Endometrial microvascular endothelial cells (primary cell): ENCODE measurements at regions not wholly inside any gene's neighbourhood (a gene's known extent, or its start where the extent isn't known, plus 50 kb on each side); places are given as distances from the start of the nearest gene placed in this dataset.

Experiments
- in situ Hi-C: cut with HindIII; loops from 2 replicates; pipeline ENCODE4 v1.10.0; 2017; ENCODE audit warnings: low sequenced_read_pairs, low pct_unique_long_range_greater_than_20kb; ENCODE audit errors: inconsistent ontology term

DNA sequence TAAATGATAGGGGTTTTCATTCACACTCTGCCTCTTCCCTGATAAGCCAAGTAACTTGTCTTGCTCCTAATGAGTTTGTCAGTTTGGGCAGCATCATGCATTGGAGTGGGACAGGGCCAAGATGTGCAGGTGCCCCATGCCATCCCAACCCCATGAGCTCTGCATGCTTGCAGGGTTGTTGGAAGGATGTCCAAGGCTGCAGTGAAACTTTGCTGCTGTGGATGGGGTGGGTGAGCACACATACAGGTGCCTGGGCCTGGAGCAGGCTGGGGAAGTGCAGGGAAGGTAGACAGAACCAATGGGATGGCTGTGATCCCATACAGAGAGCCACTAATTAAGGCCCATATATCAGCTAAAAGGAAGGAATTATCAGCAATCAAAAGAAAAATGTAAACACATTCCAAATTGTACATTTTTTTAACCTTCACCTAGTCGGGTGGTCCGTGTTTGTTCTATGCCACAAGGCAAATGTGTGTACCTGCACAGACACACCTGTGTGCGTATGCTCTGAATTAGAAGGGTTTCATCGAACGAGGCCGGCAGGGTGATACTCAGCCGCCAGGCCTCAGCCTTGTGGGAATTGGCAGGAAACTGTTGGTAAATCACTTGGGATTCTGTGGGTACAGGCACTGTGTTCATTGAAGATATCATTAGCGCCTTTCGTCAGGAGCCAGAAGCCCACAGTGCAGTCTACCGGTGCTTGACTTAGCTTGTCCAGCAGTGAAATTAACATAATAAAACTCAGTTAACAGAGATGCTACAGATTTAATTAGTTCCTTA, 342.9 kb downstream of the MYCN start:
- in situ Hi-C loops: no loop called here

DNA sequence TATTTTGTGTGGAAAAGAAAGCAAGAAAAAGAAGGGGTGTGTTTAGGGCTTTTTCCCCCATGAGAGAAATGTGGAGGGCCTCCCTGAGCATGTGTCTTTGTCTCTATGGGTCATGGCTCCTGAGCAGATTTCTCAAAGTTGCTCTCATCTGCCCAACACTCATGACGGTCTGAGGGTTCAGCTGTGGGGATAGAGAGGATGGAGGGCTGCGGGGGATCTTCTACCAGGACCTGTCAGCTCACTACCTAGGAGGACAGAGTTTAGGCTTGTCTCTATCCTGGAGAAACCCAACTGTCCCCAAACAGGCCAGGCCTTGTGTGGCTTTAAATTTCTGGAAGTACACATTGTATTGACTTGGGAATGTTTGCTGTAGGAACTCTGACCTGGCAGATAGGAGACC, 342.2 kb downstream of the MYCN start:
- in situ Hi-C loops: no loop called here

DNA sequence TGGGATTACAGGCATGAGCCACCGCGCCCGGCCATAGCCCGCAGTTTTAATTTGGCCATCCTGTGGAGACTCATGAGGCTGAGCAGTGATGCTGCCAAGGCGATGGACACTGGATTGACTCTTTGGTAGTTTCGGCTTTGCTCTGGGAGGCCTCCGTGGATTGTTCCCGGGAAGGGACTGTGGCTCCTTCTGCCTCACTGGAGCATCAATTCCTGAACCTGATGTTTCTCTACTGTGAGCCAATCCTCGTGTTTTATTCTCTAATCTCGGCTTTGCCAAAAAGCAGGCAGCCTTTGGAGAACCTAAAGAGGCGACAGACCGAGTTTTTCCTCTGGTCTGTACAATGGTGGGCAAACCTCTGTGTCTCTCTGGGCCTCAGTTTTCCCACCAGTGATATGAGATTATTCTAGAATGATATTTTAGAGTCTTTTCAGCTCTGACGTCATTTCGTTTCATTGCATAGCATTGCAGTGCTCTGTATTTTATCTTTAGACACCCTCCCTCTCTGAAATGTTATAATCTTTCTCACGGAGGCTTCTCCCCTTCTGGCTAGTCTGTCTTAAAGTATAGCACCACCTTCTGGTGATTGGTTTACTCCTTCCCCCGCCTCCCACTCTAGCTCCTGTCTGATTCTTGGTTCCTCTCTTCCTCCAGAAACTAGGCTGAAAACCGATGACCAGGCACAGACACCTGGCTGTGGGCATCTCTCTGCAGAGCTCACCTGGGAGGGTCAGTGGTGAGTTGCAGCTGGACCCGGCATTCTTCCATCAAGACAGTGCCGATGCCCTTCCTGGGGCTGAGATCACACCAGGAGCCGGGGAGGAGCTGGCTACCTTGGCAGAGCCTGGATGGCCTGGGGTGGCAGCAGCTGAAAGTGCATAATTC, 341.3 kb downstream of the MYCN start:
- in situ Hi-C loops: no loop called here

DNA sequence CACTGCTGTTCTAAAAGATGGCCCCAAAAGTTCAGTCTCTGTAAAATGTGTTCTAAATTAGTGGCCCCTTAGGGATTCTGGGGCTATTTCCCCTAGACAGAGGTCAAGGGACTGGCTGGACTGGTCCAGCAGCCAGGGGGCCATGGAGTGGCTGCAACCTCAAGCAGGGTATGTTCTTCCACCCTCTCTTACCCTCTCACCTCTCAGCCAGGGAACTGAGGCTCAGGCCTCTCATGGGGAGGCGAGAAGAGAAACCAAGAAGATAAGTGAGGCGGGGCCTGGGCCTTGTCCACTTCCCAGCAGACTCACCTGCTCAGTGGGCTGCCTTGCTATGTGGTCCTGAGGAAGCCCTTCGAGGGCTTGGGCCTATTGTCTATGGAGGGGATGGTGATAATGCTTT, 339.7 kb downstream of the MYCN start:
- in situ Hi-C loops: no loop called here

DNA sequence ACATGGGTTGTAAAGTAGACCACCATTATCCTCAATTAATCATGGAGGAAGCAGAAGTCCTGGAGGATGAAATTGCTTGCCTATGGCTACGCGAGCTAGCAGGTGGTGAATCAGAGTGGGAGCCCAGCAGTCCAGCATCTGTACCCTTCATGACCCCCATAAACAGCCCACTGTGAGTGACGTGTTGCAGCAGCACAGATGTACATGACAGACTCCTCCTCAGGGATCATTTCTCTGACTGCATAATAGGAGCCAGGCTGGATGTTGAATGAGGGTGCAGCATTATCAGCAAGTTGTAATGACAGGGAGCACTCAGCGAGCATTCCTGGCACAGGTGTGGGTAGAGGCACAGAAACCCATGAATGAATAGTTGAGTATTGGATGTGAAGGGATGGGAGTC, 339.3 kb downstream of the MYCN start:
- in situ Hi-C loops: no loop called here

DNA sequence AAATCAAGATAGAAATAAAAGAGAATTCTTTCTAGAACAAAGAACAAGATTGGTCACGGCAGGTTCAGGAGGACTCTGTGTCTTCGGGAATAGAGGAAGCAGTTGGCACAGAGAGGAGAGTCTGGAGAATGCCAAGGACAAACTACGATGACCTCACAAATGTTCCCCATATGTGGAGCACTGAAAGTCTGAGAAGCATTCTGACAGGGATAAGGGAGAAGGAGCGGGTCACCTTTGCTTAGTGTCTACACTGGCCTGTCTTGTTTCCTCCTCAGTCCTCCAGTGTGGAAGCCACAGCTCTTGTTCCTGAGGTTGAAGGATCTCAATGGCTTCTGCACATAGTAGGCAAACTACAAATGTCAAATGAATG, 338.8 kb downstream of the MYCN start:
- in situ Hi-C loops: no loop called here

DNA sequence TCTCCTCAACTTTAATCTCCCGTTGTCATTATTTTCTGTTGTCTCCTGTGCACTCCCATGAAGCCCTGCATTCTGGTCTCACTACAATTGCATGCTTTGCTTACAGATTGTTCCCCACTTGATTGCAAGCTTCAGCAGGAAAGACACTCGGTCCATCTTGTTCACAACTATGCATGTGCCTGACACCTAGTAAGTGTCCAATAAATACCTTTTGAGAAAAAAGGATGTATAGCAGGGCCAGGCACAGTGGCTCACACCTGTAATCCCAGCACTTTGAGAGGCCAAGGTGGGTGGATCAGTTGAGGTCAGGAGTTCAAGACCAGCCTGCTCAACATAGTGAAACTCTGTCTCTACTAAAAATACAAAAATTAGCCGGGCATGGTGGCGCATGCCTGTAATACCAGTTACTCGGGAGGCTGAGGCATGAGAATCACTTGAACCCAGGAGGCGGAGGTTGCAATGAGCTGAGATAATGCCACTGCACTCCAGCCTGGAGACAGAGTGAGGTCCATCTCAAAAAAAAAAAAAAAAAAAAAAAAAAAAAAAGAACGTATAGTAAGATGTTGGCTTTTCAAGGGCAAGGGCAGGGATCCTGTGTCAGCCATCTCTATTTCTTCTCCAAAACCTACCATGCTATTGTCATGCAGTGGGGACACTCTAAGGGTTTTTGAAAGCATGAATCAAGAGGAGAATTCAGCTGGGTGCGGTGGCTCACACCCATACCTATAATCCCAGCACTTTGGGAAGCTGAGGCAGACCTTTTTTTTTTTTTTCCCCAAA, 338.3 kb downstream of the MYCN start:
- in situ Hi-C loops: no loop called here

DNA sequence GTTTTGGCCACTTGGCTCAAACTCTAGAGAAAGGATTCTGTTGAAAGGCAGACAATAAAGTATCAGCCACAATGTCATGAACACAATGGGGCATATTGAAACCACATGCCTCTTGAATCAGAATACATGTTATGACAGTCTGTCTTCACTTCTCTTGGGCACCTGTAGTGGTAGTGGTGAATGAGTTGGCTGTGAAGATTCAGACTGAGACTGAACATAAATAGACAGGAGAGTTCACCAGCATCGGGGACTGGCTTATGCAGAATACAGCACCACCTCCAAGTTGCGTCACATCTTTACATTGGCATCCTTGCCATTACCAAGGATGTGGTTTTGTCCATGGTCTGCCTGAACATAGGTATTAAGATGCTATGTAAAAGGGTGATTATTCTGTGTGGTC, 336.8 kb downstream of the MYCN start:
- in situ Hi-C loops: no loop called here

DNA sequence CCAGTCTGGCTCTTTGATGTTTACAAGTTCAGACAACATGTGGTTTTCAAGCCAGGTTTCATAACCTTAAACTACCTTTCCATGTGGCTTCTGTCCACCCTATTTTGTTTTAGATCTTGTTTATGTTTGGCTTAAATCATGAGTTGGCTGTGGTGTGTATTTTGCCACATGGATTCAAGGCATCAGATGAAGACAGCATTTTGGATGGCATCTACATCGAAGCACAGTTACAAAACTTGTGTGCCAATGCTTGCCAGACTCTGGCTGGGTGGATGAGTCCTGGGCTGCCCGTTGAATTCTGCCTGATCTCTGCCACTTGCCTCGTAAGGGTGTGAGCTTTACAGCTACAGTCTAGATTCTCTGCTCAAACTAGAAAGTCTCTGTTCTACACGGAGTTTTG, 335.3 kb downstream of the MYCN start:
- in situ Hi-C loops: no loop called here

DNA sequence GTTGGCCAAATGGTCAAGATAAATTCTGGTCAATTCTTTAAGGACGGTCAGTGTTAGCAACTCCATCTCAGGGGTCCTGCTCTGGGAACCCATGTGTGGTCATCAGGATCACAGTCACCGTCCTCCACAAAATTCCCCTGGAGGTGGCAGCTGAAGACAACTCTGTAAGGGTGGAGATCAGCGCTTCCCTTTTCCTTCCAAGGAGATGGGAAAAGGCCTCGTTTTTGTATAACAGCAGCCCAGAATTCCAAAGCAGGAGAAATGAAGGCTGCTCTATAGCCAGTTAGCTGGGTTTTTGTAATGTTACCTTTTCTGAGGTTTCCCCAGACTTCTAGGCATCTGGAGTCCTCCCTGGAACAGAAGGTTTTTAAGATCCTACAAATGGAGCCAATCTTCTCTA, 334.8 kb downstream of the MYCN start:
- in situ Hi-C loops: no loop called here

DNA sequence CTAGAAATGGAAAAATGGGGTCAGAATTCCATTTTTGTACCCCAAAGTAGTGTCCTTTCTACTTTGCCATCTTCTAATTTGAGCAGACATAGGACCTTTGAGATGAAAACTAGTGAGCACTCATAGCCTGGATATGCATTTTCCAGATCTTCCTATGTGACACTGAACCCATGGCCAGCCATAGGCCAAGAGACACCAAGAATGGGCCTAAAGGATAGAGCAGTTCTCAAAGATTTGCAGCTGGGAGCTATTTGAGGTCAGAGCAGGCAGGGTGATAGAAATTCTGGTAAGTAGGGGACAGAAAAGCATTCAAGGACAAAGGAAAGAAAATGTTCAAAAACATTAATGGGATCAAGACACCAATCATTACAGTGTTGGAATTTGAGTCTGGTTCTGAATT, 332.8 kb downstream of the MYCN start:
- in situ Hi-C loops: no loop called here

DNA sequence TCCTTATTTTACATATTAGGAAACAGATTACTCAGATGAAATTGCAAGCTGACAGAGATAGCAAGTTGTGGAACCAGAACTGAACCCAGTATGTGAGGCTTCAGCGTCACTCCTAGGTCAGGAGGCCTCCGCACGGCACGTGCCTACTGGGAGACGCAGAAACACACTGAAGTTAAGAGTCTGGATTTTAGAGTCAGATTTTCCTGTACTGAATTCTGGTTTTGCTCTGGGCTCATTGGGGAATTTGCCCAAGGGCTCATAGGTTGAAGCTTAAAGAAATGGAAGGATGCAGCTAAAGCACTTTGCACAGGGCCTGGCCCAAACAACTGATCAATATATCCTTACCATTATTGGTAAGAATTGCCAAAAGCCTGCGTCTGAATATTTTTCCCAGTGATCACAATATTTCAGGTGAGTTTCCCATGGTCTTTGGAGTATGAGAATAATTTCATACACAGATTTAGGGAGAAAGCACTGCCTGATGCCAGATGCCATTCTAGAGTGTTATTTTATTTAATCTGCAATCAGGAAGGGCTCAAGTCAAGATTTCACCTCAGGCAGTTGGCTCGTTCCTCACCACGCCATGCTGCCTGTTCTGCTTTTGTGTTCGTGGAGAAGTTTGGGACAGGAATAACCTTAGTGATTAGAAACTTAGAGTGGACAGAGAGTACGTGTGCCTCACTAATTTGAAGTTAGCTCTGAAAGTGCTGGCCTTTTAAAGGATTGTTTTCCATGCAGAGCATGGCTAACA, 331.9 kb downstream of the MYCN start:
- in situ Hi-C loops: no loop called here

DNA sequence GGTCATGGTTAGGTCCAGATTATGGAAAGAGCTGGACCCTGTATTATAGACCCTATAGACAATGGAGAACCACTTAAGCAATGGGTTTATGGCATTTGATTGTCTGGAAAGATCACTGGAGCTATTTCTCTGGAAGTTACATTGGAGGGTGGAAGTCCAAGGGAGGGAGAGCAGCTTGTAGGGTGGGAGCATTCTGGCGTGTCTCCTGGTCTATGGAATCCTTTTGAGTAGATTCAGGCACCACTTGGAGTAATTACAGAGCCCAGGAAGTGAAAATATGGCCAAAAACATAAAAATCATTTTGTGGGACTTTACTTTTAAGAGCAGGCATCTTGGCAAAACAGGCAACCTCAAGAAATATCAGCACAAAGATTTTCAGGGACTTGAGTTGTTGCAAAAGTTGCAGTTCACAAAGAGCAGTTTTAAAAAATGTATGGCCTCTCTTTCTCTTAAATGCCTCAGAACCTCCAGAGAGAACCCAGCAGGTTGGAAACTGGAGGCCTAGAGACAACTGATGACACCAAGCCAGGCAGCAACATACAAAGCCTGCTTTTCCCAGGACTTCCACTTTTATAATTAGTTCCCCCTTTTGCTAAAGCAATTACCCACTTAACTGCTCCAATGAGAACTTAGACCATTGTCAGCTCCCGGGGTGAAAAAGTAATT, 331.0 kb downstream of the MYCN start:
- in situ Hi-C loops: no loop called here

DNA sequence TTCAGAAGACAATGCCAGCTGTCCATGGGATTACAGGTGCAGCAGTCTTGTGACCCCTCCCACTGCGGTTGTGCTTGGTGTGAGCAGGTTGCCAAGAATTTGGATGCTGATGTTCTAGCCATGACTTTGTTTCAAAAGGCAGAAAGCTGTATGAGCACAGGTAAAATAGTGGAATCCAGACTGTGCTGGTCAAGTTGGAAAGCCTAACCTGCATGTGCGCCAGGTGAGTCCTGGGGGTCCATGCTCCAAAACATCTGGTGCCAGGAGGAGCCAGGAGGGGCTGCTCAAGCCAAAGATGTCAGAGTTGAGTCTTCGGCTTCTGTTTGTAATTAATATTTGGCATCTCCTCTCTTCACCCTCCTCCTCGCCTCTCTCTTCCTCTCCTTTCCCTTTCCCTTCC, 330.1 kb downstream of the MYCN start:
- in situ Hi-C loops: no loop called here

DNA sequence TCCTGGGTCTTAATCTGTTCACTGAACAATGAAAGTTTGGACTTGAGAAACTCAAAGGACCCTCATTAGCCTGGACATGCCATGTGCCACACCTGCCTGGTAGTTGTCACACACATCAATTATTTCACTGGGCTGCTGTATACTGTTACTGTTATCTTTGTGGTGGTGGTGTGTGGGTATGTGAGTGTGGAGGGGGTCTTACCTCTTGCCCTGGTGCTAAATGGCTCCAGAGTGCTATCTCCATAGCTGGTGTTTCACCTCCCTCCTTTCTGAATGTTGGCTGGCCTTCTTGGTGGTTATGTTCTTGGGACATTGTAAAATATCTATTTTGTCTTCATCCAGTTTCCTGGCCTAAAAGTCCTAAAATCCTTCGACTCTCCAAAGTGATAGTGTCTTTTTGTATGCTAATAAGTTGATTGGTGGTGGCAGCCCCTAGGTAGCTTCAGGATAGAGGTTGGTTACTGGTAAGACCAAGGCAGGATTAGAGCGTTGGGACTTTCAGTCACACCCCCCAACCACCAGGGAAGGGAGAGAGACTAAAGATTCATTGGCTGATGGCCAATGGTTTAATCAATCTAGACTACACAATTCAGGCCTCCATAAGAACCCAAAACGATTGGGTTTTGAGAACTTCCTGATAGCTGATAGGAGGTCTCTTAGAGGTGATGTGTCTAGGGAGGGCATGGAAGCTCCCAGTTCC, 328.1 kb downstream of the MYCN start:
- in situ Hi-C loops: no loop called here

DNA sequence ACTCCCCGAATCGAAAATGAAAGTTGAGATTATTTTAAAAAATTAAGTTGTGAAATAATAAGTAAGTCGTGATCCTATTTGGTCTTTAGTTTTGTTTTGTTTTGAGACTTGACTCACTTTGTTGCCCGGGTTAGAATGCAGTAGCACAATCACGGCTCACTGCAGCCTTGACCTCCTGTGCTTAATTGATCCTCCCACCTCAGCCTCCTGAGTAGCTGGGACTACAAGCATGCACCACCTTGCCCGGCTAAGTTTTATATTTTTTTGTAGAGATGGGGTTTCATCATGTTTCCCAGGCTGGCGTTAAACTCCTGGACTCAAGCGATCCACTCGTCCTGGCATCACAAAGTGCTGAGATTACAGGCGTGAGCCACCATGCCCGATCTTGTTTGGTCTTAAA, 326.2 kb downstream of the MYCN start:
- in situ Hi-C loops: no loop called here

DNA sequence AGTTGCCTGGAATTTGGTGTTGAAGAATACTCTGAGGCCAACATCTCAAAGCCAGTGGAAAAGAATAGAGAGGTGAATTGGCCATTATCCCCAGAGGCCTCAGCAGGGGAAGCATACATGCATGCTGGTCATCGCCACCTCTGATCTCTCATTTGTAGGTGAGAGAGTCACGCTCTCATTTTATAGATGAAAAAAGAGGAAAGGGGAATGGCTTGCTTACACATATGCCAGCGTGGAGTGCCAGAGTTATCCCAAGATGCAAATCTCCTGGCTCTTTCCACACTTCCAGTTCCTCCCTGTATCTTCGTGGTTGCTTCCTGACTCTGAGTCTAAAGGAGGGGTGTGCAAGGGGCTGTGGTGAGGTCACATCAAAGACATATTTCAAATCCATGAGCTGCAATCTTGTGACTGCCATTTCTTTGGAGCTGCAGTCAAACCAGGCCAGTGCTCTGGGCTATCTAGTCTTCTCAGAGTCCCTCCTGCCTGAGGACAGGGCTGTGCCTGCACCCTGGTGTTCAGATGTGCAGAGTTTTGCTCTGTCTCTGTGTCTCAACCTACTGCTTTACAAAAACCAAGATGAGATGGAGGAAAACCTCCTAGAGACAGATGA, 324.7 kb downstream of the MYCN start:
- in situ Hi-C loops: no loop called here

DNA sequence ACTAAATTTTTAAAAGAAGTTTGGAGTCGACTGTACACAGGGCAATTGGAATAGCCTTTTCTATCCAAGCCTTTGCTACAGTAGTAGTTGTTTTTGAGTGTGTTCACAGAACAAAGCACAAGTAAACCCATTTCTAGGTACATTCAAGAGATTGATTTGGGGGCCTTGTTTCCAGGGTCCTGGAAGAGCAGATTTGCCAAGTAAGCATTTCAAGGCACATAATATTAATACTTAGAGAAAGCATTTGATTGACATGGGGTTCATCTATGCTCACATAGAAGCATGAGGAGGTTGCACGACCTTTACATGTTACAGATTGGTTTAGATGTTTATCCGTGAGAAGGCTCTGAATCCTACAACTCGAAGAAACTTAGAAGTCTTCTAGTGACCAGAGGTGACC, 324.1 kb downstream of the MYCN start:
- in situ Hi-C loops: no loop called here
